ENCODE measurements at regions not wholly inside any gene's neighbourhood (a gene's known extent, or its start where the extent isn't known, plus 50 kb on each side); places are given as distances from the start of the nearest gene placed in this dataset.
"Not testable (repeated sequence)": the region's sequence is repeated elsewhere in the genome, so short reads cannot be mapped to it uniquely, and the experiment has no call there.

DNA sequence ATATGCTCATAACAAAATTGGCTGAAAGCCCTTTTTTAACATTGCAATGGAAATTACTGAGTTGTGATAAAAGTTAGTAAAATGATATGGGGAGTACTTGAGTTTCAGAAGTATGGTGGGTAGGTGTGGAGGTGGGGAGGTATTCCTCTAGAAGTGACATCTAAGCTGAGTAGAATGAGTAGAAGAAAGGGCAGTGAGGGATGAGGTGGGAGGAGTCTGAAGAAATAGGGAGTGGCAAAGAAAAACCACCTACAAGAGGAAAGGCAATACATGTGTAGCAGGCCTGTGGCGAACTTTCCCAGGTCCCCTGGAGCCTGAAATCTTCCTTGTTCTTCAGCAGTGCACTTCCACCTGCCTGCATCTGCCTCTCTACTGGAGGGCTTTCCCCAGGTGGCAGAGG, 52.8 kb upstream of the DIPK2A start:
- Histone ChIP-seq H3K4me3 (ENCODE audit: insufficient read depth in 1 of 2, low read depth in 1 of 2, low read length in 2 of 2) (no peak overlapping the region), H3K27me3 (ENCODE audit: control insufficient read depth in 1 of 2, insufficient read depth in 1 of 2, low read length in 2 of 2) (no peaks in the 10 kb centered on the region), H2BK120ac (ENCODE audit: low read depth, low read length) (no peak overlapping the region), H4K91ac (ENCODE audit: low read length) (no peak overlapping the region), H3K4ac (ENCODE audit: low read depth in 1 of 2, low read length in 2 of 2) (no peak overlapping the region), H3K18ac (ENCODE audit: low read depth in 1 of 2, low read length in 2 of 2) (no peak overlapping the region), H3K27ac (ENCODE audit: low read length, poor library complexity, severe bottlenecking) (no peak overlapping the region), H2BK12ac (ENCODE audit: low read length in 2 of 2) (no peak overlapping the region), H3K9ac (ENCODE audit: low read length) (no peak overlapping the region), H2AFZ (ENCODE audit: low read depth, low read length) (no peak overlapping the region), H3K9me3 (ENCODE audit: control insufficient read depth, low read length) (no peaks in the 10 kb centered on the region), H3K14ac (ENCODE audit: low read length in 2 of 2) (no peak overlapping the region), H2AK5ac (ENCODE audit: low read length, severe bottlenecking) (no peak overlapping the region), H4K8ac (ENCODE audit: low read length) (no peak overlapping the region), H2BK15ac (ENCODE audit: low read depth, poor library complexity, severe bottlenecking) (no peak overlapping the region), H2BK5ac (ENCODE audit: low read depth, low read length, poor library complexity, severe bottlenecking) (no peak overlapping the region), H3K4me1 (ENCODE audit: control insufficient read depth, insufficient read depth, low read depth, low read length) (no peaks in the 10 kb centered on the region), H3K36me3 (ENCODE audit: control insufficient read depth in 1 of 2, insufficient read depth in 2 of 2, low read depth in 1 of 2, low read length in 2 of 2) (no peaks in the 10 kb centered on the region), H3K23ac (ENCODE audit: low read length in 2 of 2) (no peak overlapping the region), H3K4me2 (ENCODE audit: low read length, poor library complexity, severe bottlenecking) (no peak overlapping the region), H3K79me1 (replicated peaks; ENCODE audit: low read length, poor library complexity, severe bottlenecking) (no peaks in the 10 kb centered on the region)
- no peak for DNase-seq
- 100% methylated on average over 1 of the region's 1 CpG for WGBS

DNA sequence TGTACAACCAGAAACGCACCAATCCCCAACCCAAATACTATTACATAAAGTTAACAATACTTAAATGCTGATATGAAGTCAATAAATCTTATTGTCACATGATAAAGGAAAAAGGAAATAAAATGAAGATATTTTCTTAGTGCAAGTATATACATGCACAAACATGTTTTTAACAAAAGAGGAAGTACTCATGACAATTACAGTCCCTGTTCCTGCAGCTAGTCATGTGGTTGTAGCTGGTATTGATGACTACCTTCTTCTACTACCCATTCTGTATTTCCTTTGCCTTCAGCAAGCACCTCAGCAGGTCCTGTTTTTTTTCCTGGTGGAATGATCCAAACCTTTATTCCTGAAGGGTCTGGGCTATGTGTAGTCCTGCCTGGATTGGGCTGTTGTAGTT, 50.4 kb upstream of the DIPK2A start:
- not testable (repeated sequence) for H2AK5ac ChIP-seq (ENCODE audit: low read length, severe bottlenecking); H2AFZ ChIP-seq (ENCODE audit: low read depth, low read length); H3K27me3 ChIP-seq (ENCODE audit: control insufficient read depth in 1 of 2, insufficient read depth in 1 of 2, low read length in 2 of 2); H2BK5ac ChIP-seq (ENCODE audit: low read depth, low read length, poor library complexity, severe bottlenecking); H3K36me3 ChIP-seq (ENCODE audit: control insufficient read depth in 1 of 2, insufficient read depth in 2 of 2, low read depth in 1 of 2, low read length in 2 of 2); H3K27ac ChIP-seq (ENCODE audit: low read length, poor library complexity, severe bottlenecking); H3K23ac ChIP-seq (ENCODE audit: low read length in 2 of 2); H3K9me3 ChIP-seq (ENCODE audit: control insufficient read depth, low read length); H4K91ac ChIP-seq (ENCODE audit: low read length); DNase-seq; H2BK15ac ChIP-seq (ENCODE audit: low read depth, poor library complexity, severe bottlenecking); H3K4ac ChIP-seq (ENCODE audit: low read depth in 1 of 2, low read length in 2 of 2); H3K79me1 ChIP-seq (replicated peaks; ENCODE audit: low read length, poor library complexity, severe bottlenecking); H3K4me2 ChIP-seq (ENCODE audit: low read length, poor library complexity, severe bottlenecking); H3K4me1 ChIP-seq (ENCODE audit: control insufficient read depth, insufficient read depth, low read depth, low read length); H2BK12ac ChIP-seq (ENCODE audit: low read length in 2 of 2); H3K14ac ChIP-seq (ENCODE audit: low read length in 2 of 2); H2BK120ac ChIP-seq (ENCODE audit: low read depth, low read length); H4K8ac ChIP-seq (ENCODE audit: low read length); H3K9ac ChIP-seq (ENCODE audit: low read length); H3K4me3 ChIP-seq (ENCODE audit: insufficient read depth in 1 of 2, low read depth in 1 of 2, low read length in 2 of 2); H3K18ac ChIP-seq (ENCODE audit: low read depth in 1 of 2, low read length in 2 of 2)
- no CpG with 5 or more reads among the region's 1 CpG for whole genome bisulfite sequencing

Measured in mesenchymal stem cell (in vitro differentiated cells and primary cell).